ENCODE measurements at regions not wholly inside any gene's neighbourhood (a gene's known extent, or its start where the extent isn't known, plus 50 kb on each side); places are given as distances from the start of the nearest gene placed in this dataset.
"Not testable (repeated sequence)": the region's sequence is repeated elsewhere in the genome, so short reads cannot be mapped to it uniquely, and the experiment has no call there.

- DNase-seq: no peak
Measured at GRCh38 chr6:93749191-93749590, 329.8 kb upstream of the EPHA7 start.

DNA sequence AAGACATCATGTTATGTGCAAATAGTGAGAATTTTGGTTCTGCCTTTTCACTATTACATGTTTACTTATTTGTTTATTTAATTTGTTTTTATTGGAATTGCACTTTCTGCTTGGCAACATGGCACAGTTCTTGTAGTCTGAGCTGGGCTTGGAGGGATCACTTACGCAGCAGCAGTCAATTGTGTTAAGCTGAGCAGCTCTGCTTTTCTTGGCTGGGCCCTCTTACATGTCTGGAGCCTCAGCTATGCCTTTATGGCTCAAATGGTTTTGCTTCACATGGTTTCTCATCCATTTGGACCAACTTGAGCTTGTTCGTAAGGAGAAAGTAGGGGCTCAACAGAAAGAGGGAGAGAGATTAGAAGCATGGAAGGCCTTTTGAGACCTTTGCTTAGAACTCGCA is 327.5 kb upstream of the EPHA7 start:
- no peak for DNase-seq

- DNase-seq: no peak
Measured at GRCh38 chr6:93745306-93745705, 325.9 kb upstream of the EPHA7 start.

DNA sequence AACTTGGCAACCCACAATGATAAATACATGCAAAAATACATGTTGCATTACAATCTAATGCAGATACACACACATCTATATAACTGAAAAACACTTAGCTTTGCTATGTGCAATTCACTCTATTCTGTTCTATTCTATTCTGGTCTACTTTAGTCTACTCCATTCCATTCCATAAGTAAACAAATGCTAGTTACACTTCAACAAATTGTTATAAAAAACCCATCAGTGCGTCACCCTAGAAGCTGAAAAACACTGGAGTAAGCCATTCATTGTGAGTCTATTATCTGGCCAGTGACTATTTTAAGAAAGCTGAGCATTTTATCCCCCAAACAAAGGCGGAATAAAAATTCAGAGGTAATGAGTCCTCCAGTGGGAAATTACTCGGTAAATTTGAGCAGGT is 315.7 kb upstream of the EPHA7 start:
- DNase-seq: no peak

- no peak for DNase-seq
Measured at GRCh38 chr6:93731306-93731705, 311.9 kb upstream of the EPHA7 start.

- DNase-seq: no peak
Measured at GRCh38 chr6:93728150-93728549, 308.8 kb upstream of the EPHA7 start.

- no peak for DNase-seq
Measured at GRCh38 chr6:93727447-93727846, 308.1 kb upstream of the EPHA7 start.

DNA sequence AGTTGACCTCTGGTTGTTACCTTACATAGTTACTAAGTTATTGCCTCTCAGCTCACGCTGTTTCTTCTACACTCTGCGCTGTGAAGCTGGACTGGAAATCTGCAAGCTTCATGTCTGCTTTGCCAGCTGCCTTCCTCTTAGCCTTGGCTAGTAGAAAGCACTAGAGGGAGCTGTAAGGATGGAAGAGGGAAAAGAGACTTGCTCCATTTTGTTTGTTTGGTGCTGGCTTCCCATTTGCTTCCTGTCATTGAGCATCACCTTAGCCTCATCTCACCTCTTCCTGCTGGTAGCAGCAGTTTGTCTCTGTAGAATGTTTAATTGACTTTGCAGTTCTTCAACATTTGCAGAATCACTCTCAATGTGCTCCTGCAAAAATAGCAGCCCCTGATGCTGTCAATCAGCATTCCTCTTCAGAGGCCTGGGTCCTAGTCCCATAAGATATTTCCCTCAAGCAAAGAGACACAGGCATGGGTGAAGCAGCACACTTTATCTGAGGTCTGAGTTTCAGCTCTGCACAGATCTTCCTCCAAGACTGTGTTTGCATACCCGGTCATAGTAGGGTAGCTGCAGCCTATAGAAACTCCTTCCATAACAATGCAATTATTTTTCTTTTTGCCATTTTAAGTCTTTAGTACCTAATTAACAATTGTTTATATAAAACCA is 302.2 kb upstream of the EPHA7 start:
- no peak for DNase-seq

- DNase-seq: no peak
Measured at GRCh38 chr6:93713974-93714373, 294.6 kb upstream of the EPHA7 start.

GRCh38 chr6:93703431-93703830 is 284.1 kb upstream of the EPHA7 start:
- no peak for DNase-seq

GRCh38 chr6:93701526-93701925 is 282.2 kb upstream of the EPHA7 start:
- no peak for DNase-seq

GRCh38 chr6:93685494-93685893 is 266.1 kb upstream of the EPHA7 start:
- DNase-seq: no peak

GRCh38 chr6:93684339-93684738 is 265.0 kb upstream of the EPHA7 start:
- DNase-seq: no peak

DNA sequence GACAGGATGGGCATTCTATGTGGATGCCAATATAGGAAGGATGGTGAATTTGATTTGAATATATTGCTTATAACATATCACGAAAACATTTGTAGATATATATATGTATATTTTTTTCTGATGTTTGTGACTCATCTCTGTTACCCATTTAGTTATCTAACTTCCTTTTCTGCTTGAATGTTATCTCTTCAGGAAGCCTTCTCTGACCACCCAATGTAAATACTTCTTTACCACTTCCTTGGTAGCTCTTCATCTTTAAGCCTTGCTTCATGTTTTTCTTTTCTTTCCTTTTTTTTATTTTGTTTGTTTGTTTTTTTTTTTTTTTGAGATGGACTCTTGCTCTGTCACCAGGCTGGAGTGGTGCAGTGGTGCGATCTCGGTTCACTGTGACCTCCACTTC is 260.5 kb upstream of the EPHA7 start:
- DNase-seq: no peak

- DNase-seq: no peak
Measured at GRCh38 chr6:93678841-93679454, 259.6 kb upstream of the EPHA7 start.

DNA sequence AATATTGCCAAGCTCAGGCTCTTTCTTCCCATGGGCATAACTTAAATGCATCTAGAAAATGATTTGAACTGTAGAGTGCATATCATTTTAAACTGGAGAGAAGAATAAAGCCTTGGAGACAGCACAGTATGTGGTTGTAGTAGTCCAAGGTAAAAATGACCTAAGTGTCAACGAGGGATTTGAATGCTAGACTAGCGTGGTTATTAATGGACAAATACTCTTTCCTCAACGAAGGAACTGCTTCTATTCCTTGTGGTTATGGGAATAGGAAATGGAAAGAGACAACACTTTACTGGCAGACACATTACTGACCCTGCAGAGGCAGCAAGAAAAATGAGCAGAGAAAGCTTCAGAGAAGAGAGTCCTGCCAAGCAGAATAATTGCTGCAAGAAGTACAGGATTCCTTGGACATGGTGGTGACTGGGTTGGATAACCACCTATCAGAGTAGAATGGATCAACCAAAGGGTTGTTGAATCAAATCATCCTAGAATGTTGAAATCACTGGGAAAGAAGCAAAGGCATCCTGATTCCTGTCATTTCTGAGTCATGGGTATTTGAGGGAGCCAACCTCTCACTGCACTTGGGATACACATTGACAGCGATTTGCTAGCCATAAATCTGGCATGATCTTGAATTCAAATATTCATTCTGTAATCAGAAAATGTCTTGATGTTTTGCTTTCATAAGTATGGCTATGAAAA is 258.1 kb upstream of the EPHA7 start:
- DNase-seq: no peak

DNA sequence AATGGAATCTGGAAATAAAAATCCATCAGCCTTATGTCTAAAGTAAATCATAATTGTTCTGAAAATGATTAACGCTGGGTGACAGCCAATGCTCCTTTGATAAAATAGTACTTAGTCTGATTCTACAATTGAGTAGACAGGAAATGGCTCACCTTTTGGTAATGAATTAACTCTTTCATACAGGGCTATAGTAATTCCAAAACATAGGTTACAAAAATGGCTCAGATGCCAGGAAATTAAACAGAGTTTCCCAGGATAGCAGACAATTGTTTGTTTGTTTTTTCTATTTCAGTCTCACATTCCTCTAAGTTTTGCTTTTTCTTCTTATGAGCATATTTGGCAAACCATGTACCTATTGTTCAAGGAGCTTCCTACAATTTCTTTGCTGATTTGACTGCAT is 257.2 kb upstream of the EPHA7 start:
- no peak for DNase-seq

- DNase-seq: no peak
Measured at GRCh38 chr6:93675856-93676417, 256.6 kb upstream of the EPHA7 start.

GRCh38 chr6:93663111-93663510 is 243.8 kb upstream of the EPHA7 start:
- no peak for DNase-seq

- no peak for DNase-seq
Measured at GRCh38 chr6:93654548-93654947, 235.2 kb upstream of the EPHA7 start.

DNA sequence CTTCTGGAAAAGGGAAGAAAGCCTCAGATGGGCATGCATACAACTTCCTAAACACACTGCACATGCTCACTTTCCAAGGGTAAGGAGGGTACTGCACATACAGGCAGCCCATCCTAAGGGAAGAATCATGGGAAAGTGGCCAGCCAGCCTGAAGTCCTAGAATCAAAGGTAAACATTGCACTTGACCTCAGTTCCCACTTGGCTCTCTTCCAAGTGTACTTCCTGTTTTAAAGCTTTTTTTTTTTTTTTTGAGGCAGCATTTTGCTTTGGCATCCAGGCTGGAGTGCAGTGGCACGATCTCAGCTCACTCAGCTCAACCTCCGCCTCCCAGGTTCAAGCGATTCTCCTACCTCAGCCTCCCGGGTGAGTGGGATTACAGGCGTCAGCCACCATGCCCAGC is 225.3 kb upstream of the EPHA7 start:
- no peak for DNase-seq

- DNase-seq: no peak
Measured at GRCh38 chr6:93639126-93639525, 219.8 kb upstream of the EPHA7 start.

GRCh38 chr6:93636987-93637664 is 217.8 kb upstream of the EPHA7 start:
- DNase-seq: not testable (repeated sequence)

- no peak for DNase-seq
Measured at GRCh38 chr6:93624408-93624807, 205.0 kb upstream of the EPHA7 start.
